Epithelial cell of esophagus (primary cell): ENCODE measurements at regions not wholly inside any gene's neighbourhood (a gene's known extent, or its start where the extent isn't known, plus 50 kb on each side); places are given as distances from the start of the nearest gene placed in this dataset.
"Not testable (repeated sequence)": the region's sequence is repeated elsewhere in the genome, so short reads cannot be mapped to it uniquely, and the experiment has no call there.

Source experiments
- DNase-seq: peaks from one replicate; pipeline ENCODE4 v3.0.0; 2010; ENCODE audit warnings: low read depth
- H3K4me3 ChIP-seq: 2 replicates; pipeline ENCODE4 v1.5.1; 2011; ENCODE audit warnings: mild to moderate bottlenecking, low read length, control low read depth
- TF ChIP-seq, protein P1 (sequence below): IDR thresholded peaks from 2 replicates; pipeline ENCODE4 v1.5.1; 2011; ENCODE audit warnings: low read depth, mild to moderate bottlenecking, low read length, control low read depth, inconsistent platforms; ENCODE audit not compliant: insufficient read depth; ENCODE audit errors: missing control alignments

DNA sequence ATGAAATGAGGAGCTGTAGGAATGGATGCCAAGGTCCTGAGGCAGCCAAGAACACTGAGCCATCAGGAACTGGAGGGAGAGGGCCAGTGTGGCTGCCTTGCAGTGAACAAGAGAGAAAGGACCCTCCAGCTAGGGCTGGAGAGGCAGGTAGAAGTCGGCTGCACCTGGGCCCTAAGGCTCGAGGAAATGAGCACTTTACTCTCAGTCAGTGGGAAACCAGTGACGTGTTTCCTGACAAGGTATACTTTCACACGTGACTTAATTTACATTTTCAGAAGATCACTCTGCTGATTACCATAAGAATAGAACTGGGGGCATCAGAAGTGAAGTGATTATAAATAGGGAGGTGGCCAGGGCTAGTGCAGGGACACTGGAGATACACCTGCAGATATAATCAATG is 115.2 kb downstream of the C17orf67 start:
- no peak overlapping the region for H3K4me3 ChIP-seq
- TF ChIP-seq, protein P1, sequence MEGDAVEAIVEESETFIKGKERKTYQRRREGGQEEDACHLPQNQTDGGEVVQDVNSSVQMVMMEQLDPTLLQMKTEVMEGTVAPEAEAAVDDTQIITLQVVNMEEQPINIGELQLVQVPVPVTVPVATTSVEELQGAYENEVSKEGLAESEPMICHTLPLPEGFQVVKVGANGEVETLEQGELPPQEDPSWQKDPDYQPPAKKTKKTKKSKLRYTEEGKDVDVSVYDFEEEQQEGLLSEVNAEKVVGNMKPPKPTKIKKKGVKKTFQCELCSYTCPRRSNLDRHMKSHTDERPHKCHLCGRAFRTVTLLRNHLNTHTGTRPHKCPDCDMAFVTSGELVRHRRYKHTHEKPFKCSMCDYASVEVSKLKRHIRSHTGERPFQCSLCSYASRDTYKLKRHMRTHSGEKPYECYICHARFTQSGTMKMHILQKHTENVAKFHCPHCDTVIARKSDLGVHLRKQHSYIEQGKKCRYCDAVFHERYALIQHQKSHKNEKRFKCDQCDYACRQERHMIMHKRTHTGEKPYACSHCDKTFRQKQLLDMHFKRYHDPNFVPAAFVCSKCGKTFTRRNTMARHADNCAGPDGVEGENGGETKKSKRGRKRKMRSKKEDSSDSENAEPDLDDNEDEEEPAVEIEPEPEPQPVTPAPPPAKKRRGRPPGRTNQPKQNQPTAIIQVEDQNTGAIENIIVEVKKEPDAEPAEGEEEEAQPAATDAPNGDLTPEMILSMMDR: no peak
- DNase-seq: no peak

DNA sequence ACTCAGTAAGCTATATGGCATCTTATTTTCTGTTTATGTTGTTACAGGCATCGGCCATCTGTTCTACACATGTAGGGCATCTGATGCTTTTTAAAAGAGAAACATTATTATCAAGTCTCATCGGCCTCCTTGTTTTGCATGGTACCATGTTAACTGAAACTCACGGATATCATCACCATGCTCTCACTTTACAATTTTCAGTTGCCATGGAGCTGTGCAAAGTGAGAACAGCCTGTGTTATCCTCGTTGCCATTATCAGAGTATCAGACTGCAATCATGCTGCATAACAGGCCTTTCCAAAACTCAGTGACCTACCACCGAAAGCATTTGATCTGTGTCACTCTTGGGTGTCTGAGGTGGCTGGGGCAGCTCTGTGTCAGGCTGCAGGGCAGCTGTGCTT is 110.3 kb downstream of the C17orf67 start:
- H3K4me3 ChIP-seq: no peak overlapping the region
- TF ChIP-seq, protein P1: no peak
- DNase-seq: no peak

DNA sequence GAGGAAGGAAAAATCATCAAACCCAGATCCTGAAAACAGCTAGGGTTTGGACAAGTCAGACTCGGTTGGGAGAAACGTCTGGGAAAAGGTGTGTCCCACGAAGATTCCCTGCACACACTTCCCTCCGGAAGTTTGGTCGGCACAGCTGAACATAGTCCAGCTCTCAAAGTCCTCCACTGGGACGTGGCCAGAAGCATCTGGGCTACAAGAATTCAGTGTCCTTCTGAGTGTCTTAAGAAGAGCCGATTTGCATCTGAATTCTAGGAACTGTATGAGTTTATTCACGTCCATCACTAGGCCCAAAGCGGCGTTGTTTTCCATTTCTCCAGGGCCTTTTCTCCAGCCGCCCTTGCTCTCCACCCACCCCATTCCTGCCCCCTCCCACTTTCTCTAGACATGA is 109.1 kb downstream of the C17orf67 start:
- no peak for DNase-seq
- TF ChIP-seq, protein P1: no peak
- no peak overlapping the region for H3K4me3 ChIP-seq

DNA sequence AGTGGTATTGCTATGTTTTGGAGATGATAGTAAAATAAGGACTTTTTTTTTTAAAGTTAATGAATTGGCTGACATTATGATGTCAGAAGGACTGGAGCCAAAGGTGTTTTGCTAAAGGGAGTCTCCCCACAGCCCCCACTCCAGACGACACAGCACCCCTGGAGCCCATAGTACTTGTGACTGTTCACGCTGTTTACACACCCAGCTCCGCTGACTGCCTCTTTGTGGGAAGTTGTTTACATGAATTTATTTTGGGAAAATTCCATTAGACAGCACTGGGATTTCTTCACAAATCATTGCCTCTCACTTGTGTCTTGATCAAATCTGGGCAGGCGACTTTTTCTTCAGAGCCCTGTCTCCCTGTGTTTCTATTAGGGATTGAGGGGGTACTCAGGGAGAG is 108.6 kb downstream of the C17orf67 start:
- no peak overlapping the region for H3K4me3 ChIP-seq
- DNase-seq: no peak
- TF ChIP-seq, protein P1: no peak

GRCh38 chr17:56727876-56728617 is 105.7 kb downstream of the C17orf67 start:
- no peak overlapping the region for H3K4me3 ChIP-seq
- peak; percentile 67 for DNase-seq
- TF ChIP-seq, protein P1: no peak

DNA sequence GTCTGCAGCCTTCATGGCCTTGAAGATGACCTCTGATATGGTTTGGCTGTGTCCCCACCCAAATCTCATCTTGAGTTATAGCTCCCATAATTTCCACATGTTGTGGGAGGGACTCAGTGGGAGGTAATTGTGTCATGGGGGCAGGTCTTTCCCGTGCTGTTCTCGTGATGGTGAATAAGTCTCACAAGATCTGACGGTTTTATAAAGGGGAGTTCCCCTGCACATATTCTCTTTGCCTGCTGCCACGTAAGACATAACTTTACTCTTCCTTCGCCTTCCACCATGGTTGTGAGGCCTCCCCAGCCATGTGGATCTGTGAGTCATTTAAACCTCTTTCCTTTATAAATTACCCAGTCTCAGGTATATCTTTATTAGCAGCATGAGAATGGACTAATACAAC is 102.6 kb downstream of the C17orf67 start:
- DNase-seq, H3K4me3 ChIP-seq: not testable (repeated sequence)

GRCh38 chr17:56733833-56734232 is 99.9 kb downstream of the C17orf67 start:
- no peak overlapping the region for H3K4me3 ChIP-seq
- TF ChIP-seq, protein P1: no peak
- DNase-seq: peak; percentile 80
